ENCODE measurements at regions not wholly inside any gene's neighbourhood (a gene's known extent, or its start where the extent isn't known, plus 50 kb on each side); places are given as distances from the start of the nearest gene placed in this dataset.

DNA sequence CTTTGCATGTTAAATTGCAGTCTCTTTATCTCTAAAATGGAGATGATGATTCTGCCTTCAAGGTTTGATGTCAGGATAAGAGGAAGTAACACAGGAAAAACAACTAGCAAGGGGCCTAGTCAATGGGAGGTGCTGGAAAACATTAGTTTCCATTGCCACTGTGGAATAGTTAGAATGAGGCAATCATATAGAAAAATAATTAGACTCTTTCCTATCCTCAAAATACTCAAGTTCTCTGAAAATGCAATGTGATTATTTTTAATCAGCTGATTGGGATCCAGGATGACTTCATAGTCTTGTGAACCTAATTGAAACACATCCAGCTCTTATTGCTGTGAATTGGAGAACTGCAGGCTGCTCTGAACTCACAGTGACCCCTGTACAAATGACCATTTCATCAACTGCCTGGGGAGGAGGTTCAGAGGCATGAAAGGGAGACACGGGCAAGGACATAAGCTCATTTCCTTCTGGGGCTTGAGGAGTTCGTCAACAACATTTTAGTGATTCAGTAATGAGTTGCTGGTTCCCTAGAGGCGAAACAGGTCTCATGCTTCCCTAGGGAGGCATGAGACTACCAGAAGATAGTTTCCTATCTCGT is 422.5 kb downstream of the LPIN1 start:
- no peak for DNase-seq (ENCODE audit: low read depth in 2 of 2)

DNA sequence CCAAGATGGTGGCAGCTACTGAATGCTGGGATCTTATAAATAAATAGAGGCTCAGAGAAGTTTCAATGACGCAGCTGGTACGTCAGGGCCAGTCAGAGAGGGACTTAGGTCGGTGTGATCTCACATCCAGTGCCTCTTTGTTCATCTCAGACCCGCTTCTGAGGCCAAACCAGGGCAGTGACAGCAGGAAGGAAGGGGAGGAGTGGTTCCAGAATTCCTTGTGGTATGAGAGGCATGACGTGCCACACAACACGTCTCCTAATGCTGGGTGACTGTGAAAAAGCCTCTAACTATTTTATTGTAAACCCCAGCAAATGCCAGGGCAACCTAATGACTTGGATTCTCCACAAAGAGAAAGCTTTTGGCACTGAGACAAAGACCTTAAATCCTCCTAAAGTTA is 423.3 kb downstream of the LPIN1 start:
- DNase-seq (ENCODE audit: low read depth in 2 of 2), result no peak

GRCh38 chr2:12170121-12170520 is 423.7 kb downstream of the LPIN1 start:
- DNase-seq (ENCODE audit: low read depth in 2 of 2), result no peak

DNA sequence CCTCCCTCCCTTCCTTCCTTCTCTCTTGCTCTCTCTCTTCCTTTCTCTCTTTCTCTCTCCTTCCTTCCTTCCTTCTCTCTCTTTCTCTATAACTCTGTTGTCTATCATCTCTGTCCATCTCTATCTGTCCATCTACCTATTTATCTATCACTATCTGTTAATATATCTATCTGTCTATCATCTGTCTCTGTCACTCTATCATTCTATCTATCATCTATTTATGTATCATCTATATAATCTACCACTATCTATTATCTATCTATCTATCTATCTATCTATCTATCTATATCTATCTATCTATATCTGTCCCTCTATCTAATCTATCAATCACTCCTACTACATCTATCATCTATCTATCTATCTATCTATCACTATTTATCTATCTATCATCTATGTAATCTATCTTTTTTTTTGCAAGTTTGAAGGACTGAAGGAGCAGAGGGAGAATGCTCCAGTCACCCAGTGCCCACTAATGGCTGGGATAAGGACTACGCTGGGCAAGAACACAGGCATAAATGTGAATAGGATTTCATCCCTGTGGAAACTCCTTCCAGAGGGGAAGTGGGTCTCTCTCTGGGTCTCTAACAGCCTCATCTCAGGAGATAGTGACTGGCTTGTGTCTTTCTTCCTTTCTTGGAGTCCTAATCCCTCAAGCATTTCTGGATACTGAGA is 427.0 kb downstream of the LPIN1 start:
- DNase-seq (ENCODE audit: low read depth in 2 of 2), result no peak

- no peak for DNase-seq (ENCODE audit: low read depth in 2 of 2)
Observed at GRCh38 chr2:12173943-12174340, 427.5 kb downstream of the LPIN1 start.

DNA sequence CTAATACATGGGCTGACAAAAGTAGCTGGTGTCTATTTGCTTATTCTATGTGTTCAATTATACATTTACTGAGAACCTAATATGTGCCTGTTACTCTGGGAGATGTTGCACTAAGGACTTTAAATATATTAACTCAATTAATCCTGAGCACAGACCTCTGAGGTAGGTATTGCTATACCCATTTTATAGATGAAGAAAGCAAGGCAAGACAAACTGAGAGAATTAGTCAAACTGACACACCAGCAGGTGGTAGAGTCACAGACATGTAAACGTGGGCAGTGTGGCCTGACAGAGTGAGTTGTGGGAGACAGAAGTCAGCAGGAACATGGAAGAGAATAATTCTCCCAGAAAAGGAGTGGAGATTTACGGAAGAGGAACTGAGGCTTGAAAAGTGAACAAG is 428.9 kb downstream of the LPIN1 start:
- DNase-seq (ENCODE audit: low read depth in 2 of 2), result no peak

DNA sequence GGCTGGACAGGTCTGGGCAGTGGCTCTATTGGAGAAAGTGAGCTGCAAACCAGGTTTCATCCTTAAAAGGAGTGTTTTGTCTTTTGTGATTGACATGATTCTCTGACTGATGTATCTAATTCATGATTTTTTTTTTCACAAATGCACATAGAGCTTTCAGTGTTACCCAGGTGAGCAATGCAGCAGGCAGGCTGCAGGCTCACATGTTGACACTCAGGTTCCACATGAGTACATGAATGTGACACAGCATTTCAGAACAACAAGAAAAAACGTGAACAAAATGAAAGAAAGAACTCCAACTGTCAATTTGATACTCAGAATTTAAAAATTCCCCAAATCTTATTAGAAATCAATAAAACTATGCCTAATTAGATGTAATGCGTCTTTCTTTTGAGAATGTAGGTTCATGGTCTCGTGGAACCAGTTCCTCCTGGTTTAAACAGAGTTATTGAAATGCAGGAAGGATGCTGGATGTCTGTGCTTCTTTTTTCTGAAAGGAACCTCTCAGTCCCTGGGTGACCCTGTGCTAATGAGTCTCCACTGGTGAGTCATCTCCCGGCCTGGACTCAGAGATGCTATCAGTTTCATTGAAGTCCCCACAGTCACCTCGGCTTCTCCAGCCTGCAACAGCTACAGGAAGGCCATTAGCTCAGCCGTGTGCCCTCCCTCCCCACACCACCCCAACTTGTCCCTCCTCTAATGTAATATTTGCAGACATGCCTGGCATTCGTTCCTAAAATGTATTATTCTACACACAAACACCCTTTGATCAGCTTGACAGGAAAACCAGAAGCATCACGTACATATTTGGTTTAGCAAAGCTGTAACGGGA is 430.4 kb downstream of the LPIN1 start:
- DNase-seq (ENCODE audit: low read depth in 2 of 2), result no peak

DNA sequence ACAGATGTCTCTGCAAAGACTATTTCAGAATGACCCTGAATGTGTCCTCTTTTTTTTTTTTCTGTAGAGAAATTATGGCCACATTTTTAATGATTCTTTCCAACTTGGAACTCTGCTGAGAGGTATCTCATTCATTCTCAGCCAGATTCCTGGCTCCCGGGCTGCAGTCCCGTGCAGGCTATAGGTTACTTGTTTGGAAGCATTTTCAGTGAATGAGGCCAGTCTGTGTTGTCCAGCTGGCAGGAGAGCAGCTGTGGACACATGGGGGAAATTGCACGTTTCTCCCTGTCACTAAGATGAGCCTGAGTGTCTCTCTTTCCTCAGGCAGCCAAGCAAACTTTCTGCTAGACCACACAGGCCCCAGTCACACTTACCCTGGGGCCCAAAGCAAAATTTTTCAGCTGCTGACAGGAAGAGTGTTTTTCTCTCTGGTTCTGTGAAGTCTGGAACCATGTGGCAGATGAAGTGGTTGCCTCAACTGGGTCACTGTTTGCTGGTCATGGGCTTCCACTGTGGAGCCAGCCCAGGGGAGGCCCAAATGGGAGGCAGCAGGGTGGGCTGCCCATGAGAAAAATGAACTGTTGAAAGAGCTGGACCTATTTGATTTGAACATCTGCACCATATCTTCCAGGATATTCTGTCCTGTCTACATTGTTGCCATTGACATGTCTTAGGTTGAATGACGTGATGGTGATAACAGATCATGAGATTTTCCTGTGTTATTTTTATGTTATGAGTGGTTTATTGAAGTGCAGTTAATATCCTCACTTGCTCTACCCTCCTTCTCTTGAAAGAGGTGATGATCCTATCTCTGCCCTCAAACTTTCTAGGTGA is 431.2 kb downstream of the LPIN1 start:
- no peak for DNase-seq (ENCODE audit: low read depth in 2 of 2)

DNA sequence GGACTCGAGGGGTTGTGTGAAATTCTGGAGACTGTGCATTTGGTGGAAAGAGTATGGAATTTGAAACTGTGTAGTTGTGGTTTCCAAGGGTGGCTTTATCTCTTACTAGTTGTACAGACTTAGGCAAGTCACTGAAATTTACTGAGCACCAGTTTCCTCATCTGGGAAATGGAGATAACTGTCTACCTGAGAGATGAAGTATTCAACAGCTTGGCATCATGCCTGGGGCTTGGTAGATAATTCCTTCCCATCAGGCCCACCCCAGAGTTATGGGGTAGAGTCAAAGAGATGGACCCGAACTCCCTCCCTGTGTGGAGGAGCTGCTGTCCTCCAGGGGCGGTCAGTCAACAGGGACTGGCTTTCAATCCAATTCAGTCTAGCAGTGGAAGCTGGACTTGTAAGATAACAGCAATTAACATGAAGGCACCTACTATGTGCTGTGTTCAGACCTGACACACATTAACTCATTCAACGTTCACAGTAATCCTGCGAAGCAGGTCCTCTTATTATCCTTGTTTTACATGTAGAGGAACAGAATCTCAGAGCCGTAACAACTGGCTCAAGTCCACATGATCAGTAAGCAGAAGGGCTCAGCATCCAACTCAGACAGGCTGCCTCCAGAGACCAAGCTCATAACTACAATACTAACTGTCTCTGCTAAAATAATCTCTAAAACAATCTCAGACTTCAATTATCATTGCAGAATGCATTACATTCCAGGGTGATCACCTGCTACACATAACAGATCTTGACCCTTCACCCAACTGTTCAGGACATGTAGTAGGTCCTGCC is 432.1 kb downstream of the LPIN1 start:
- DNase-seq (ENCODE audit: low read depth in 2 of 2), result no peak

DNA sequence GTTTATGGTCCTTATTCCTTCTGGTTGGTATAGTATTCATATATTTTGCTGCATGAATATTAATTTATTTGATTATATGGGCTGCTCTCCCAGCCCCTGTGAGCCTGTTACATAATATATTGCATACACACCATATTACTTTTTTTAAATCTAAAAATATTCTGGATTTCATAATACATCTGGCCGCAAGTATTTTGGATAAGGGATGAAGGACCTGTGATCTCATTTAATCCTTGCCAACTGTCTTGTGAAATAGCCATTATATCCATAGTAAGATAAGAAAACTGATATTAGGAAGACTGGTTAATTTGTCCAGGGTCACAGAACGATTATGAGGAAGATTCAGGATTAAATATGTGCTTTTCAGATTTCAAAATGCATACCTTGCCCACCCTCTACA is 433.6 kb downstream of the LPIN1 start:
- no peak for DNase-seq (ENCODE audit: low read depth in 2 of 2)

GRCh38 chr2:12183032-12183645 is 436.7 kb downstream of the LPIN1 start:
- no peak for DNase-seq (ENCODE audit: low read depth in 2 of 2)

DNA sequence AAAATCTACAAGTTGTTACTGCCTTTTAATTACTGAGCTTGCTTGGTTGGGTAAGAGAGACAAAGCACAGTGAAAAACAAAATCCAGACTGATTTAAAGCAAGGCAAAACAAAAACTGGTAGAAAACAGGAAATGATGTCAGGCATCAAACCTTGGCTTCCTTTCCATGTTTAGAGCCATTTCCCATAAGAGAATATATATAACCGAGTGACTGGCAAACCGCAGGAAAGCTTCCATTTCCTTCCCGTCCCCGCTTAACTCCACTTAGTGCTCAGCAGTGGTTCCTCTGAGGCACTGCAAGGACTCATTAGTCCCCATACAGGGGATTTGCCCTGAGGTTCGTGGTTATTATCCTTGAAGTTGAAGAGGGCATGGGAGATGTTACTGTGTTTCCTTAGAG is 446.3 kb downstream of the LPIN1 start:
- no peak for DNase-seq (ENCODE audit: low read depth in 2 of 2)

DNA sequence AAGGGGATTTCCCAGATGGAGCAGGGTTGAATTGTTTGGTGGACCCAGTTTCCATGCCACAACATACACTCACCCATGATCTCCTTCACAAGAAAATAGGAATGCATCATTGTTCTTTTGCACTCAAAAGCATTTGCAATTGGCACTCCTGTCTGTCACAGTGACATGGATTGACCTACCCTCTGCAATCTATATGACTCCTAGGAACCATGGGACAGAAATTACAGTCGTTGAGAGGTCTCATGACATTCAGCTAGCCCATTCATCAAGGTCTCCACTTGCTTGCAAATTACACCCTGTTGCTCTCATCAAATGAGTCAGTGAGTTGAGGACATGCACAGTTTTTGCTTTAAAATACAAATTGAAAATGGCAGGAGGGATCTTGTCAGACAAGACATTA is 448.5 kb downstream of the LPIN1 start:
- no peak for DNase-seq (ENCODE audit: low read depth in 2 of 2)

DNA sequence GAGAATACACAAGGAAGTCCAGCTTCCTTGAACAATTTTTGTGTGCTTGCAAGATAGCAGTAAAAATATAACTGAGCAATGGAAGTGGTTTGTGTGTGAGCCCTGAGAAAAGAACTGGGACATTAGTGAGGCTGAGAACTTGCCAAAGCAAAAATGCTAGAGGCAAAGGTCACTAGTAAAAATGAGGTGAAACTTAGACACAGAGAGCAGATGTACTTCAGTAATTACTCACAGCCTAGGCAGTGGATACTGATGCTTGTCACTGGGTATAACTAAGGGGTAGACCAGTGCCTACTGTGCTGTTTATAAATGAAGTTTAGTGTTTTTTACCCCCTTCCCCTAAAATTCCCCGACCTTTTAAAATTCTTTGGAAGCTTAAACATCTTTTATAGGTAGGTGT is 450.1 kb downstream of the LPIN1 start:
- no peak for DNase-seq (ENCODE audit: low read depth in 2 of 2)

DNA sequence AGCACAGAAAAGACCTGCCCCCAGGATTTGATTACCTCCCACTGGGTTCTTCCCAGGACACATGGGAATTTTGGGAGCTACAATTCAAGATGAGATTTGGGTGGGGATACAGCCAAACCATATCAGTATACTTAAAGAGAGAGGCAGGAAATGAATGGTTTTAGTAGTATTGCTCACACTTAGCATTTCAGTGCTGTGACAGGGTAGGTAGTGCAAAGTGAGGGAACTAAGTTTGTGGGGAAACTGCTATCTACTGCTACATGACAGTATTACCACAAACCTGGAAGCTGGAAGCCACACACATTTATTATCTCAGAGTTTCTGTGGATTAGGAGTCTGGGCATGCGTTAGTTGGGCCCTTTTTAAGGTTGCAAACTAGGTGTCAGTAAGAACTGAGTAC is 450.7 kb downstream of the LPIN1 start:
- no peak for DNase-seq (ENCODE audit: low read depth in 2 of 2)

GRCh38 chr2:12199491-12200211 is 453.2 kb downstream of the LPIN1 start:
- DNase-seq (ENCODE audit: low read depth in 2 of 2), result no peak

- no peak for DNase-seq (ENCODE audit: low read depth in 2 of 2)
Observed at GRCh38 chr2:12201369-12201768, 454.9 kb downstream of the LPIN1 start.

- DNase-seq (ENCODE audit: low read depth in 2 of 2), result no peak
Observed at GRCh38 chr2:12202313-12203075, 456.1 kb downstream of the LPIN1 start.

DNA sequence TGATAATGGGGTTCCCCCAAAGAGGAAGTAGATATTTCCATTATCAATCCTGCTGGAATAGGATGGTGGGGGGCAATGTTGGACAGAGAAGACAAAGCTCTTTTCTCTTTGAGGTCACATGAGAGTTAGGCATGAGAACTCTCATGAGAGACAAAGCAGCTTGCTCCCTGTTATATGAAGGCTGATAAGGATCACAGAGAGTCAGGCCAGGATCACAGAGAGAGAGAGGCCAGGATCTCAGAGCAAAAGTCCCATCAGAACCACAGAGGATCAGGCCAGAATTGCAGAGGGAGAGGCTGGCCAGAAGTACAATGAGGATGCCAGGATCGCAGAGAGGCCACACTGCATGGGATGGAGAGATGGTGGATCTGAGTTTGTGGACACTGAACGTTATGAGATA is 457.1 kb downstream of the LPIN1 start:
- DNase-seq (ENCODE audit: low read depth in 2 of 2), result no peak
